H9 (cell line): ENCODE measurements at regions not wholly inside any gene's neighbourhood (a gene's known extent, or its start where the extent isn't known, plus 50 kb on each side); places are given as distances from the start of the nearest gene placed in this dataset.
"Not testable (repeated sequence)": the region's sequence is repeated elsewhere in the genome, so short reads cannot be mapped to it uniquely, and the experiment has no call there.

Experiments
- DNase-seq: peaks from one replicate; pipeline ENCODE4 v3.0.0-alpha.2; 2017
- H2AFZ ChIP-seq: one replicate; pipeline ENCODE4 v1.6.1; 2013; ENCODE audit warnings: mild to moderate bottlenecking, low read length, control low read depth, moderate library complexity
- H2AK5ac ChIP-seq: 2 replicates; pipeline ENCODE4 v1.6.1; 2013; ENCODE audit warnings: low read length, control low read depth, mixed read lengths; ENCODE audit not compliant: insufficient read length
- H2BK120ac ChIP-seq: one replicate; pipeline ENCODE4 v1.6.1; 2013; ENCODE audit warnings: low read depth, mild to moderate bottlenecking, low read length, control low read depth, inconsistent platforms; ENCODE audit not compliant: poor library complexity, severe bottlenecking
- H2BK12ac ChIP-seq: 2 replicates; pipeline ENCODE4 v1.6.1; 2013; ENCODE audit warnings: low read length, control low read depth, mixed read lengths, low read depth; ENCODE audit not compliant: insufficient read length
- H2BK15ac ChIP-seq: 2 replicates; pipeline ENCODE4 v1.6.1; 2013; ENCODE audit warnings: low read depth, low read length, control low read depth
- H2BK20ac ChIP-seq: one replicate; pipeline ENCODE4 v1.6.1; 2013; ENCODE audit warnings: low read depth, mild to moderate bottlenecking, low read length, control low read depth, inconsistent platforms; ENCODE audit not compliant: poor library complexity, severe bottlenecking
- H2BK5ac ChIP-seq: 2 replicates; pipeline ENCODE4 v1.6.1; 2013; ENCODE audit warnings: low read length, control low read depth, mixed read lengths; ENCODE audit not compliant: insufficient read length
- H3K14ac ChIP-seq: 2 replicates; pipeline ENCODE4 v1.6.1; 2013; ENCODE audit warnings: low read length, control low read depth; ENCODE audit not compliant: insufficient read depth
- H3K18ac ChIP-seq: 2 replicates; pipeline ENCODE4 v1.6.1; 2013; ENCODE audit warnings: low read depth, mild to moderate bottlenecking, mixed read lengths, low read length, control low read depth; ENCODE audit not compliant: insufficient read length
- H3K23ac ChIP-seq: 2 replicates; pipeline ENCODE4 v1.6.1; 2013; ENCODE audit warnings: low read length, control low read depth, mixed read lengths, low read depth; ENCODE audit not compliant: insufficient read length
- H3K23me2 ChIP-seq: 2 replicates; pipeline ENCODE4 v1.6.1; 2013; ENCODE audit warnings: low read depth, mild to moderate bottlenecking, mixed read lengths, low read length, control low read depth; ENCODE audit not compliant: insufficient read length, poor library complexity, severe bottlenecking
- H3K27ac ChIP-seq: 2 replicates; pipeline ENCODE4 v1.5.1; 2013; ENCODE audit warnings: low read length, control low read depth, mixed read lengths, low read depth; ENCODE audit not compliant: insufficient read length
- H3K27me3 ChIP-seq: 2 replicates; pipeline ENCODE4 v1.6.1; 2013; ENCODE audit warnings: low read length, control low read depth, inconsistent platforms; ENCODE audit not compliant: insufficient read depth
- H3K4ac ChIP-seq: 2 replicates; pipeline ENCODE4 v1.6.1; 2013; ENCODE audit warnings: low read depth, mild to moderate bottlenecking, control low read depth, inconsistent platforms, low read length, moderate library complexity
- H3K4me1 ChIP-seq: 2 replicates; pipeline ENCODE4 v1.6.1; 2013; ENCODE audit warnings: low read length, control low read depth, inconsistent platforms; ENCODE audit not compliant: insufficient read depth
- H3K4me2 ChIP-seq: 2 replicates; pipeline ENCODE4 v1.6.1; 2013; ENCODE audit warnings: low read length, control low read depth, mixed read lengths; ENCODE audit not compliant: insufficient read length, insufficient read depth
- H3K56ac ChIP-seq: 2 replicates; pipeline ENCODE4 v1.6.1; 2013; ENCODE audit warnings: low read depth, mild to moderate bottlenecking, mixed read lengths, low read length, control low read depth; ENCODE audit not compliant: insufficient read length
- H3K79me1 ChIP-seq: 2 replicates; pipeline ENCODE4 v1.6.1; 2013; ENCODE audit warnings: low read depth, mild to moderate bottlenecking, moderate library complexity, low read length, control low read depth, inconsistent platforms; ENCODE audit not compliant: insufficient read depth, poor library complexity, severe bottlenecking
- H3K79me2 ChIP-seq: 2 replicates; pipeline ENCODE4 v1.6.1; 2013; ENCODE audit warnings: low read length, control low read depth, inconsistent platforms; ENCODE audit not compliant: insufficient read depth
- H3K9ac ChIP-seq: 2 replicates; pipeline ENCODE4 v1.6.1; 2013; ENCODE audit warnings: low read length, control low read depth, mixed read lengths; ENCODE audit not compliant: insufficient read length; ENCODE audit errors: extremely low read depth
- H3K9me3 ChIP-seq: one replicate; pipeline ENCODE4 v1.6.1; 2013; ENCODE audit warnings: low read depth, low read length, inconsistent platforms; ENCODE audit not compliant: control insufficient read depth
- H3T11ph ChIP-seq: one replicate; pipeline ENCODE4 v1.6.1; 2013; ENCODE audit warnings: mild to moderate bottlenecking, low read length, control low read depth, inconsistent platforms
- H4K20me1 ChIP-seq: one replicate; pipeline ENCODE4 v1.6.1; 2013; ENCODE audit not compliant: control insufficient read depth, insufficient read length, insufficient read depth
- H4K5ac ChIP-seq: 2 replicates; pipeline ENCODE4 v1.6.1; 2013; ENCODE audit warnings: low read depth, mild to moderate bottlenecking, mixed read lengths, low read length, control low read depth; ENCODE audit not compliant: insufficient read length
- H4K8ac ChIP-seq: replicated peaks from 2 replicates; pipeline ENCODE4 v1.6.1; 2013; ENCODE audit warnings: low read length, control low read depth, mixed read lengths, low read depth; ENCODE audit not compliant: insufficient read length
- H4K91ac ChIP-seq: 2 replicates; pipeline ENCODE4 v1.6.1; 2013; ENCODE audit warnings: low read depth, mild to moderate bottlenecking, moderate library complexity, mixed read lengths, low read length, control low read depth; ENCODE audit not compliant: insufficient read length
- H3K27ac Mint-ChIP-seq, 3 experiments: 2 replicates in 2 of 3; 3 replicates in 1 of 3; pipeline ENCODE4 v1.8.0; 2020 to 2021; ENCODE audit warnings: mixed read lengths in 3 of 3, mild to moderate bottlenecking in 1 of 3, moderate library complexity in 1 of 3
- H3K27me3 Mint-ChIP-seq: 2 replicates; pipeline ENCODE4 v1.8.0; 2021; ENCODE audit warnings: low read depth, mild to moderate bottlenecking, moderate library complexity, mixed read lengths
- H3K36me3 Mint-ChIP-seq, 3 experiments: 2 replicates in 2 of 3; 3 replicates in 1 of 3; pipeline ENCODE4 v1.8.0; 2020 to 2021; ENCODE audit warnings: low read depth in 3 of 3, mixed read lengths in 3 of 3; ENCODE audit not compliant: insufficient read depth in 1 of 3
- H3K4me1 Mint-ChIP-seq, 2 experiments: 2 replicates each; pipeline ENCODE4 v1.8.0; 2020; ENCODE audit warnings: mixed read lengths in 2 of 2
- H3K4me3 Mint-ChIP-seq, 2 experiments: 2 replicates in 1 of 2; 3 replicates in 1 of 2; pipeline ENCODE4 v1.8.0; 2020 to 2021; ENCODE audit warnings: mild to moderate bottlenecking in 2 of 2, mixed read lengths in 2 of 2, moderate library complexity in 1 of 2
- H3K9me3 Mint-ChIP-seq, 2 experiments: 2 replicates in 1 of 2; 3 replicates in 1 of 2; pipeline ENCODE4 v1.8.0; 2020; ENCODE audit warnings: mild to moderate bottlenecking in 2 of 2, mixed read lengths in 2 of 2, moderate library complexity in 1 of 2
- CTCF ChIP-seq: fragments of 200-600 bp; sonication (generic); conservative IDR thresholded peaks from 3 replicates; pipeline ENCODE4 v1.8.0; 2021; ENCODE audit warnings: antibody characterized with exemption, mild to moderate bottlenecking
- WGBS: extraction: QIAGEN DNeasy Blood & Tissue Kit; methylation state at CpG from one replicate; pipeline ENCODE4 v1.1.7; 2013; ENCODE audit warnings: missing lambda C conversion rate, low lambda C conversion rate, mixed read lengths; ENCODE audit not compliant: insufficient read length; ENCODE audit errors: extremely low coverage; 5-methylcytosine and 5-hydroxymethylcytosine counted together

DNA sequence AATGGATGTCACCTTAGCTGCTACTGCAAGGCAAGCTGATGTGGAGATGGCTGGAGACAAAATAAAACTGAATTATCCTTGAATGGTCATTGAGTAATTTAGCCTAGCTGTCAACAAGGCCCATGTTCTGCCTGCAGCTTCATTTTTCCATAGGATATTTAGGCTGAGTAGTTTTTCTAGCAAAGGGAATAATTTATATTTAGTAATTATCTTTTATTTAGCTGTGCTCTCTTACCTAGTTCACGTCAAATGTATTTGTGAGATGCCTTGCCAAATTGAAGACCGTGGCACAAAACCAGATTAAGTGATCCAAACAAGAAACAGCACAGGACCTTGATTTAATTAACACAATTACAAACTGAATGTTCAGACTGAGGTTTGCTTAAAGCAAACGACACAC is 77.4 kb upstream of the CEP162 start:
- Mint-ChIP-seq H3K4me3 (no peak overlapping the region), H3K27ac (no peak overlapping the region), H3K36me3 (no peaks in the 10 kb centered on the region), H3K27me3 (no peaks in the 10 kb centered on the region), H3K4me1 (no peaks in the 10 kb centered on the region), H3K9me3 (no peaks in the 10 kb centered on the region; a peak in 1 of 5 replicates)
- Histone ChIP-seq H3K18ac (no peak overlapping the region), H4K20me1 (no peaks in the 10 kb centered on the region), H3K9ac (no peak overlapping the region), H2BK15ac (no peak overlapping the region), H2BK12ac (no peak overlapping the region), H3K4ac (no peak overlapping the region), H3K4me1 (no peaks in the 10 kb centered on the region), H4K91ac (no peak overlapping the region), H4K8ac (no peak overlapping the region), H3K9me3 (no peaks in the 10 kb centered on the region), H4K5ac (no peak overlapping the region), H2AFZ (no peak overlapping the region), H3K14ac (no peak overlapping the region), H2BK120ac (no peak overlapping the region), H3K27ac (no peak overlapping the region), H3T11ph (no peak overlapping the region), H3K23ac (no peak overlapping the region), H3K23me2 (no peaks in the 10 kb centered on the region), H2AK5ac (no peak overlapping the region), H3K56ac (no peak overlapping the region), H3K27me3 (no peaks in the 10 kb centered on the region), H2BK5ac (no peak overlapping the region), H3K79me2 (no peaks in the 10 kb centered on the region), H2BK20ac (no peak overlapping the region), H3K79me1 (no peaks in the 10 kb centered on the region), H3K4me2 (no peak overlapping the region)
- no peak for TF ChIP-seq CTCF
- WGBS = no CpG with 5 or more reads among the region's 3 CpGs
- DNase-seq = no peak

- H2BK5ac ChIP-seq, H4K8ac ChIP-seq, H3K4ac ChIP-seq, H3K4me3 Mint-ChIP-seq, H3K79me2 ChIP-seq, H3K27me3 ChIP-seq, H3K23me2 ChIP-seq, H3K9me3 ChIP-seq, H2BK20ac ChIP-seq, H3K4me1 ChIP-seq, H3K79me1 ChIP-seq, DNase-seq, H3K23ac ChIP-seq, H2BK12ac ChIP-seq, H3K27ac ChIP-seq, H3K9ac ChIP-seq, H3K14ac ChIP-seq, H3K27ac Mint-ChIP-seq, H2AK5ac ChIP-seq, H3T11ph ChIP-seq, H3K4me2 ChIP-seq, H3K56ac ChIP-seq, H2AFZ ChIP-seq, H3K4me1 Mint-ChIP-seq, H2BK15ac ChIP-seq, H3K27me3 Mint-ChIP-seq, H2BK120ac ChIP-seq, H4K5ac ChIP-seq, H3K18ac ChIP-seq, H4K20me1 ChIP-seq, H4K91ac ChIP-seq: not testable (repeated sequence)
- no CpG with 5 or more reads among the region's 1 CpG for WGBS
- Mint-ChIP-seq H3K36me3 (peaks cover 11 to 26% (median 16%) of the 10 kb centered on the region in 3 experiments), H3K9me3 (peaks cover 28 to 42% of the 10 kb centered on the region in 2 experiments)
These were observed 63.6 kb upstream of the CEP162 start for GRCh38 chr6:84291033-84291432.
